Activated B cell treated with CpG ODN at 0.5 μM for 24 hours (primary cell): ENCODE measurements at regions not wholly inside any gene's neighbourhood (a gene's known extent, or its start where the extent isn't known, plus 50 kb on each side); places are given as distances from the start of the nearest gene placed in this dataset.

Experiments
- ATAC-seq: fragments of 200-7000 bp; cut with Tn5 transposase; one replicate; pipeline ENCODE4 v1.10.0; 2021; ENCODE audit warnings: low read depth, mild to moderate bottlenecking, moderate library complexity
- CTCF ChIA-PET: fragments of 350-600 bp; sonication (Branson Sonifier 250); formaldehyde crosslinking; loops from one replicate; lab custom pipeline; 2021; ENCODE audit warnings: antibody characterized with exemption; lab: Charles Lee
- POLR2A ChIA-PET: fragments of 350-600 bp; sonication (Branson Sonifier 250); formaldehyde crosslinking; loops from one replicate; lab custom pipeline; 2021; ENCODE audit warnings: antibody characterized with exemption; lab: Charles Lee
- DNase-seq: peaks from one replicate; pipeline ENCODE4 v3.0.0; 2022
- H3K27ac Mint-ChIP-seq: one replicate; pipeline ENCODE4 v1.8.0; 2020; ENCODE audit warnings: mixed read lengths
- H3K27me3 Mint-ChIP-seq: one replicate; pipeline ENCODE4 v1.8.0; 2021; ENCODE audit warnings: mixed read lengths
- H3K36me3 Mint-ChIP-seq: one replicate; pipeline ENCODE4 v1.8.0; 2021; ENCODE audit warnings: low read depth, mixed read lengths
- H3K4me1 Mint-ChIP-seq: one replicate; pipeline ENCODE4 v1.8.0; 2021; ENCODE audit warnings: mixed read lengths
- H3K4me3 Mint-ChIP-seq: one replicate; pipeline ENCODE4 v1.8.0; 2020; ENCODE audit warnings: mild to moderate bottlenecking, mixed read lengths
- H3K9me3 Mint-ChIP-seq: one replicate; pipeline ENCODE4 v1.8.0; 2020; ENCODE audit warnings: mixed read lengths
- intact Hi-C: fragments of 100-400 bp; cut with micrococcal nuclease; formaldehyde crosslinking; loops from one replicate; pipeline ENCODE4 v1.15.1; 2024
- TF ChIP-seq, protein P1 (sequence below): fragments of 200-600 bp; IDR thresholded peaks from one replicate; pipeline ENCODE4 v1.8.0; 2022; ENCODE audit warnings: antibody characterized with exemption, mild to moderate bottlenecking

DNA sequence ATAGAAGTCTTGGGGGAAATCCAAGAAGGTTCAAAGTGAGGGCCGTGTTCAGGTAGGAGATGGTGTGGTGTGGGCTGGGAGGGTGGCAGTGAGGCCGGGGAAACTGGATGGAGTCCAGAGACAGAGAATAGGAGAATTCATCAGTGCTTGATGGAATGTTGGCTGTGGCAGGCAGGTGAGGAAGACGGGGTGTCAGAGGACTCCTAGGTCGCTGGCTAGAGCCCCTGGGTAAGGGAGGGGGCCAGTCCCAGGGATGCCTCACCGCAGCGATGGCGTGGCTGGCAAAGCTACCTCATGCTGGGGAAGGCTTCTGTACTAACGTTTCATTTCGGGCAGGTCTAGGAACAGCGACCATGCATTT, 373.0 kb downstream of the RPS24 start:
- peaks cover 9% of the 10 kb centered on the region for H3K4me1 Mint-ChIP-seq
- ATAC-seq: no peak
- POLR2A ChIA-PET: no interaction called here
- DNase-seq: no peak
- no peak overlapping the region for H3K27ac Mint-ChIP-seq
- intact Hi-C loops: no loop called here
- no peaks in the 10 kb centered on the region for H3K36me3 Mint-ChIP-seq
- TF ChIP-seq, protein P1, sequence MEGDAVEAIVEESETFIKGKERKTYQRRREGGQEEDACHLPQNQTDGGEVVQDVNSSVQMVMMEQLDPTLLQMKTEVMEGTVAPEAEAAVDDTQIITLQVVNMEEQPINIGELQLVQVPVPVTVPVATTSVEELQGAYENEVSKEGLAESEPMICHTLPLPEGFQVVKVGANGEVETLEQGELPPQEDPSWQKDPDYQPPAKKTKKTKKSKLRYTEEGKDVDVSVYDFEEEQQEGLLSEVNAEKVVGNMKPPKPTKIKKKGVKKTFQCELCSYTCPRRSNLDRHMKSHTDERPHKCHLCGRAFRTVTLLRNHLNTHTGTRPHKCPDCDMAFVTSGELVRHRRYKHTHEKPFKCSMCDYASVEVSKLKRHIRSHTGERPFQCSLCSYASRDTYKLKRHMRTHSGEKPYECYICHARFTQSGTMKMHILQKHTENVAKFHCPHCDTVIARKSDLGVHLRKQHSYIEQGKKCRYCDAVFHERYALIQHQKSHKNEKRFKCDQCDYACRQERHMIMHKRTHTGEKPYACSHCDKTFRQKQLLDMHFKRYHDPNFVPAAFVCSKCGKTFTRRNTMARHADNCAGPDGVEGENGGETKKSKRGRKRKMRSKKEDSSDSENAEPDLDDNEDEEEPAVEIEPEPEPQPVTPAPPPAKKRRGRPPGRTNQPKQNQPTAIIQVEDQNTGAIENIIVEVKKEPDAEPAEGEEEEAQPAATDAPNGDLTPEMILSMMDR: no peak
- peak overlapping the region; percentile 56 for H3K4me3 Mint-ChIP-seq
- no peaks in the 10 kb centered on the region for H3K9me3 Mint-ChIP-seq
- CTCF ChIA-PET: no interaction called here
- peaks cover 33% of the 10 kb centered on the region for H3K27me3 Mint-ChIP-seq

DNA sequence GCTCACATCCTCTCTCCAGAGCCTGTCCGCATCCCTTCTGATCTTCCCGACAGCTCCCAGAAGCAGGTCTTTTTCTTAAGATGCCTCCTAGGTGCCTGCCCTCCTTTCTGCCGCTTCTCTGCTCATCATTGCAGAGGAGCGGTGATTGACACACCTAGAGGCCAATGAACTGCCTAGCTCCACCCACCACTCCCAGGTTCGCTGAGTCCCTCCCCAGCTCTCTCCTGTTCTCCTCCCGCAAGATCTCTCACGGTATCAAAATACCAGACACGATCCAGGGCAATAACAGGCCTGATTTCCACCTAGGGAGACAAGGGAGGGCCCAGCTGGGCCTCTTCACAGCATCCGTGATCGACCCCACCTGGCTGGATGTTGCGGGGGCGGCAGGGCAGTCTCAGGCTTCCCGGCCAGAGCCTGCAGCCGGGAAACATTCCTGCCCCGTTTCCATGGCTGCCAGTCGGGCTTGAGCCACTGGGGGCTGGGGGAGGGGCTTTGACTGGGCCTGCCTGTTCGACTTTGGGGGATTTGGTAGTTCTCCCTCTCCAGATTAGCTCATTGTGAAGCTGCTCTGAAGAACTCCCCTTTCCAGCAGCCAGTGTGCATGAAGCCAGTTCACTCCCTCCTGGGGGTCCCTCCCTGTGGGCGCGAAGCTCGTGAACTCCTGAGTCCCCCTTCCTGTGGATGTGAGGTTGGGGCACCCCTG, 373.5 kb downstream of the RPS24 start:
- H3K9me3 Mint-ChIP-seq: no peaks in the 10 kb centered on the region
- TF ChIP-seq, protein P1: no peak
- H3K36me3 Mint-ChIP-seq: no peaks in the 10 kb centered on the region
- peaks cover 9% of the 10 kb centered on the region for H3K4me1 Mint-ChIP-seq
- H3K27ac Mint-ChIP-seq: no peak overlapping the region
- ChIA-PET POLR2A (no interaction called here), CTCF (no interaction called here)
- no peak for DNase-seq
- intact Hi-C loops: no loop called here
- H3K4me3 Mint-ChIP-seq: peak overlapping the region; percentile 56
- peaks cover 33% of the 10 kb centered on the region for H3K27me3 Mint-ChIP-seq
- ATAC-seq: peak; percentile 57

DNA sequence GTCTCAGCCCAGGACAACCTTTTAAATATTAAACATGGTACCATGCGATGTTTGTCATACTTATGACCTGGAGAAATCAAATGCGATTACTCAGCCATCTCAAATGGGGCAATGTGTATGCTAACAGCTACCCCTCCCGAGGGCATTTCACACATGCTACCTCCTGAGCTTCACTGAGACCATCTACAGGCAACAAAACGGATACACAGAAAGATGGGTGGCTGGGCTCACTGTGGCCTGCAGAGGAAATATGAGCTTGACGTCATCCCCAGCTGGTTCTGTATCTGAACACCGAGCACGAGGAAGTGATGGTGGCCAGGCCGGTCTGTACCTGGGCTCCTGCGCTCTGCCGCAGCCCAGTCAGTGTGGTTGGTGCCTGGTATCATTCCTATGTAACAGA, 374.3 kb downstream of the RPS24 start:
- intact Hi-C loops: no loop called here

DNA sequence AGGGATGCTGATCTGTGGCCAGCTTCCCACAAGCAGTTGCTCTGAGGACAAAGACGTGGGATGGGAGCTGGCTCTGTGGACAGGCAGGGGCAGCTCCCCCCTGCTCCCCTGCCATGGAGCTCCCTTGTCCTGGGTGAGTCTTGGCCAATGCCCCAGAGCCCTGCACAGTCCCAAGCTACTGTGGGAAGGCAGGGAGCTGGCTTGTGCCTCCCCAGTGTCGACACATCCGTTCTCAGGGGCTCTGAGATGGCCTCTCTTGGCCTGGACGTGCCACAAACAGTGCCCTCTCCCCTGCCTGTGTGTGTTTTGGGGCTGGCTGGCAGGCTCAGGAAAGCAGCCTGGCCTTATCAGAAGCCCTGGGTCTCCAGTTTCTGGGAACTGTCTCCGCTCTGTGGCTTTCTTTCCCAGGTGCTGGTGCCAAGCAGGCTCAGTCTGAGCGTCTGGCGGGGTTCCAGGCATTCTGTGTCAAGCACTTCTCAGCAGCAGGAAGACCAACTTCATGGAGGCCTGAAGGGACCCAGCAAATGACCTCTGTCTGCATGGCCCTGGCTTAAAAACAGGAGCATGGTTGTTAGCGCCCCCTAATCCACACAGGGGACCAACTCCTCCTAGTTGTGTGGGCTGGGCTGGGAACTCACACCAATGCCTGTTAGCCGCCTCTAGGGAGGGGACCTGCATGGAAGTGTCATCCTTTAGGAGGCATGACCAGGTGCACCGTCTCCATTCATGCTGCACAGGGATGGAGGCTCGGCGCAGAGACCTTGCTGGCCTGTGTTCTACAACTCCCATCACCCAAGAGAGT, 375.2 kb downstream of the RPS24 start:
- intact Hi-C loops: no loop called here
- DNase-seq (no peak), ATAC-seq (no peak)
- TF ChIP-seq, protein P1: no peak
- Mint-ChIP-seq H3K9me3 (no peaks in the 10 kb centered on the region), H3K4me1 (peaks cover 9% of the 10 kb centered on the region), H3K4me3 (no peak overlapping the region), H3K36me3 (no peaks in the 10 kb centered on the region), H3K27ac (no peak overlapping the region), H3K27me3 (peaks cover 33% of the 10 kb centered on the region)
- POLR2A ChIA-PET: no interaction called here
- CTCF ChIA-PET: no interaction called here

More for the DNA sequence above, 374.3 kb downstream of the RPS24 start:
- Mint-ChIP-seq H3K36me3 (no peaks in the 10 kb centered on the region), H3K27me3 (peaks cover 33% of the 10 kb centered on the region), H3K27ac (no peak overlapping the region), H3K9me3 (no peaks in the 10 kb centered on the region), H3K4me1 (peaks cover 9% of the 10 kb centered on the region), H3K4me3 (no peak overlapping the region)
- no peak for DNase-seq
- TF ChIP-seq, protein P1: no peak
- ATAC-seq: no peak
- ChIA-PET POLR2A (no interaction called here), CTCF (no interaction called here)
